Uterus (tissue), 2 donors: ENCODE measurements at regions not wholly inside any gene's neighbourhood (a gene's known extent, or its start where the extent isn't known, plus 50 kb on each side); places are given as distances from the start of the nearest gene placed in this dataset.

Experiments used
- POLR2A ChIP-seq, 2 donors: fragments of 450-650 bp; IDR thresholded peaks; one replicate each; pipeline ENCODE4 v1.6.1; 2016; ENCODE audit warnings: antibody characterized with exemption in 2 of 2, mild to moderate bottlenecking in 1 of 2, moderate library complexity in 1 of 2
- TF ChIP-seq, protein P1 (sequence below), 4 experiments: fragments of 200-600 bp in 2 of 4; fragments of 450-650 bp in 2 of 4; sonication (generic) in 2 of 4; IDR thresholded peaks; one replicate each; pipeline ENCODE4 v1.5.1; 2016 to 2019; ENCODE audit warnings: antibody characterized with exemption in 4 of 4, mild to moderate bottlenecking in 2 of 4, moderate library complexity in 1 of 4

- TF ChIP-seq, protein P1, sequence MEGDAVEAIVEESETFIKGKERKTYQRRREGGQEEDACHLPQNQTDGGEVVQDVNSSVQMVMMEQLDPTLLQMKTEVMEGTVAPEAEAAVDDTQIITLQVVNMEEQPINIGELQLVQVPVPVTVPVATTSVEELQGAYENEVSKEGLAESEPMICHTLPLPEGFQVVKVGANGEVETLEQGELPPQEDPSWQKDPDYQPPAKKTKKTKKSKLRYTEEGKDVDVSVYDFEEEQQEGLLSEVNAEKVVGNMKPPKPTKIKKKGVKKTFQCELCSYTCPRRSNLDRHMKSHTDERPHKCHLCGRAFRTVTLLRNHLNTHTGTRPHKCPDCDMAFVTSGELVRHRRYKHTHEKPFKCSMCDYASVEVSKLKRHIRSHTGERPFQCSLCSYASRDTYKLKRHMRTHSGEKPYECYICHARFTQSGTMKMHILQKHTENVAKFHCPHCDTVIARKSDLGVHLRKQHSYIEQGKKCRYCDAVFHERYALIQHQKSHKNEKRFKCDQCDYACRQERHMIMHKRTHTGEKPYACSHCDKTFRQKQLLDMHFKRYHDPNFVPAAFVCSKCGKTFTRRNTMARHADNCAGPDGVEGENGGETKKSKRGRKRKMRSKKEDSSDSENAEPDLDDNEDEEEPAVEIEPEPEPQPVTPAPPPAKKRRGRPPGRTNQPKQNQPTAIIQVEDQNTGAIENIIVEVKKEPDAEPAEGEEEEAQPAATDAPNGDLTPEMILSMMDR (IDR thresholded peaks at IDR 0.05): no peak
- TF ChIP-seq POLR2A (IDR thresholded peaks at IDR 0.05): no peak
Measured at GRCh38 chr2:120436460-120436739, 90.5 kb downstream of the INHBB start.
